SK-N-SH treated with all-trans-retinoic acid at 6 μM for 48 hours (cell line): ENCODE measurements at regions not wholly inside any gene's neighbourhood (a gene's known extent, or its start where the extent isn't known, plus 50 kb on each side); places are given as distances from the start of the nearest gene placed in this dataset.

ENCODE experiments used
- CSDC2 ChIP-seq: fragments of 250-450 bp; sonication (Bioruptor Pico); IDR thresholded peaks from 2 replicates; pipeline ENCODE4 v1.5.0; 2020; ENCODE audit warnings: mild to moderate bottlenecking, moderate library complexity
- PATZ1 ChIP-seq: fragments of 250-450 bp; sonication (Bioruptor Pico); IDR thresholded peaks from 2 replicates; pipeline ENCODE4 v1.8.0; 2020; ENCODE audit warnings: mild to moderate bottlenecking, moderate library complexity, borderline replicate concordance
- ZC3H10 ChIP-seq: fragments of 250-450 bp; sonication (Bioruptor Pico); IDR thresholded peaks from 2 replicates; pipeline ENCODE4 v1.5.1; 2021; ENCODE audit warnings: mild to moderate bottlenecking, moderate library complexity
- ZFP30 ChIP-seq: fragments of 450-650 bp; formaldehyde crosslinking; IDR thresholded peaks from 2 replicates; pipeline ENCODE4 v1.5.0; 2022; ENCODE audit warnings: mild to moderate bottlenecking, moderate library complexity
- ZNF565 ChIP-seq: fragments of 450-650 bp; formaldehyde crosslinking; conservative IDR thresholded peaks from 2 replicates; pipeline ENCODE4 v1.5.0; 2020; ENCODE audit warnings: low read depth, mild to moderate bottlenecking, moderate library complexity
- TF ChIP-seq, protein P1 (sequence below): fragments of 250-450 bp; sonication (Bioruptor Pico); IDR thresholded peaks from 2 replicates; pipeline ENCODE4 v1.5.0; 2020; ENCODE audit warnings: mild to moderate bottlenecking, moderate library complexity

DNA sequence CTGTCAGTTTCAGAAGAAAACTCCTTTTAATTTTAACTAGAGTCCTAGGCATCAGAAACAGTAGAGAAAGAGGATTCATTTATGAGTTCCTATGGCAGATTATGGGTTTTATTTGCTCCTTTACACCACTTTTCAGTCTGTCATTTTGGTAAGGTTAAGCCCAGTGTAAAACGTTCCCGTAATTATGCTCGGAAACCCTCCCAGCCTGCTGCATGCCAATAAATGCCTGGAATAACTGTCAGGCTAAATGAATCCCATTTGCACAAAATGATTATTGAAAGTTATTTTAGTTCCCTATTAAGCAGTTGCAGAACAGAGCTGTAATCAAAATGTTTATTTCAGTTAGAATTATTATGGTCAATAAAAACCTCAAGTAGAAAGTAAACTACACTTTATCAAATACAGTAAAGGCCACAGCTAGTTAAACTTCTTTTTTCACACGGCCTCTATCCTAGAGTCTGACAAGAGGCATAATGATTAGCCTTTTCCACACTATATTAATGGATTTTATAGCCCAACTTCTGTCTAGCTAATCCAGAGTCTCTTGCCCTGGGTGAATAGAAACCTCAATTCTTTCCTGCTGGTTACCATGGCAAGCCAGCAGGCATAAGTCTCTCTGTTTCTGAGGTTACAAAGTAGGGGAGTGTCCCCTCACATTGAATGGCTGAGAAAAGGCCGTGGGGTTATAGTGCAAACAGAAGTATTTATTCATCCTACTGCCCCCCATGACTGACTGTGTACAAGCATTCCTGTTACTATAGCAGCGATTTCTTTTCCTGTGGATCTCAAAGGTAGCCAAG lies 80.8 kb upstream of the NPVF start:
- TF ChIP-seq ZNF565 (no peak), ZC3H10 (CRISPR knock-in tag) (no peak), ZFP30 (no peak), CSDC2 (CRISPR knock-in tag) (no peak), PATZ1 (CRISPR knock-in tag) (no peak)
- TF ChIP-seq, protein P1, sequence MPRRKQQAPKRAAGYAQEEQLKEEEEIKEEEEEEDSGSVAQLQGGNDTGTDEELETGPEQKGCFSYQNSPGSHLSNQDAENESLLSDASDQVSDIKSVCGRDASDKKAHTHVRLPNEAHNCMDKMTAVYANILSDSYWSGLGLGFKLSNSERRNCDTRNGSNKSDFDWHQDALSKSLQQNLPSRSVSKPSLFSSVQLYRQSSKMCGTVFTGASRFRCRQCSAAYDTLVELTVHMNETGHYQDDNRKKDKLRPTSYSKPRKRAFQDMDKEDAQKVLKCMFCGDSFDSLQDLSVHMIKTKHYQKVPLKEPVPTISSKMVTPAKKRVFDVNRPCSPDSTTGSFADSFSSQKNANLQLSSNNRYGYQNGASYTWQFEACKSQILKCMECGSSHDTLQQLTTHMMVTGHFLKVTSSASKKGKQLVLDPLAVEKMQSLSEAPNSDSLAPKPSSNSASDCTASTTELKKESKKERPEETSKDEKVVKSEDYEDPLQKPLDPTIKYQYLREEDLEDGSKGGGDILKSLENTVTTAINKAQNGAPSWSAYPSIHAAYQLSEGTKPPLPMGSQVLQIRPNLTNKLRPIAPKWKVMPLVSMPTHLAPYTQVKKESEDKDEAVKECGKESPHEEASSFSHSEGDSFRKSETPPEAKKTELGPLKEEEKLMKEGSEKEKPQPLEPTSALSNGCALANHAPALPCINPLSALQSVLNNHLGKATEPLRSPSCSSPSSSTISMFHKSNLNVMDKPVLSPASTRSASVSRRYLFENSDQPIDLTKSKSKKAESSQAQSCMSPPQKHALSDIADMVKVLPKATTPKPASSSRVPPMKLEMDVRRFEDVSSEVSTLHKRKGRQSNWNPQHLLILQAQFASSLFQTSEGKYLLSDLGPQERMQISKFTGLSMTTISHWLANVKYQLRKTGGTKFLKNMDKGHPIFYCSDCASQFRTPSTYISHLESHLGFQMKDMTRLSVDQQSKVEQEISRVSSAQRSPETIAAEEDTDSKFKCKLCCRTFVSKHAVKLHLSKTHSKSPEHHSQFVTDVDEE, result no peak
